ENCODE measurements at regions not wholly inside any gene's neighbourhood (a gene's known extent, or its start where the extent isn't known, plus 50 kb on each side); places are given as distances from the start of the nearest gene placed in this dataset.
A peak's percentile ranks its signal among the peaks of the same experiment; 100 is the strongest.

DNA sequence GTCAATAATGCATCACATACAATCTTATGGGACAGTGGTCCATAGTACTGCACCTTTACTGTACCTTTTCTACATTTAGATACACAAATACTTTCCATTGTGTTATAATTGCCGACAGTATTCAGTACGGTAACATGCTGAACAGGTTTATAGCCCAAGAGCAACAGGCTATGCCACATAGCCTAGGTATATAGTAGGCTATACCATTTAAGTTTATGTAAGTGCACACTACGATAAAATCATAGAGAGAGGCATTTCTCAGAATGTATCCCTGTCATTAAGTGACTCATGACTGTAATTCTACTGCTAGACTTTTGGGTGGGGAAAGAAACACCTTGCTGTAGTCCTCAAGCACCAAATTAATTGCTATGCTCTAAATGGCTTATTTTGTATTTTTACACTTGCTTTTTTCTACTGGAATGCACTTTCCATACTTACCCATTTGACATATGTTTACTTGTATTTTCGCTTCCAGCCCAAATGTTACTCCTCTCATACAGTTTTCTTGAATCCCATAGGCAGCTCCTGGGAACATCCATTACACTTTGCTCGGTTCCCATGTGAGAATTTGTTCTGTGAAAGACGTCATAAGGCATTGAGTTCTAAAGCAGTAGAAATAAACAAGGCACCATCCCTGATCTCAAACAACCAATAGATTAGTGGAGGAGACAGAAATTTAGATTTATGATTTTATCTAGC, 714.0 kb upstream of the ID2 start:
- no peak overlapping the region for H2BK12ac ChIP-seq (ENCODE audit: low read length)
- H3K79me2 ChIP-seq (ENCODE audit: control insufficient read depth, insufficient read depth, low read length, poor library complexity) = no peaks in the 10 kb centered on the region
- H2AFZ ChIP-seq (ENCODE audit: insufficient read depth, low read length, poor library complexity) = no peak overlapping the region
- H3K27ac ChIP-seq (ENCODE audit: low read depth, low read length) = no peak overlapping the region
- no peak overlapping the region for H4K91ac ChIP-seq (ENCODE audit: low read depth, low read length)
- H3K4me3 ChIP-seq (ENCODE audit: low read depth, low read length) = no peak overlapping the region
- peak in 1 of 2 donors; percentile 38 for DNase-seq
- H2AK5ac ChIP-seq (ENCODE audit: low read length) = no peak overlapping the region
- H3K79me1 ChIP-seq (ENCODE audit: low read length) = no peaks in the 10 kb centered on the region
- no peaks in the 10 kb centered on the region for H3K27me3 ChIP-seq (ENCODE audit: insufficient read depth, low read length)
- H2BK120ac ChIP-seq (ENCODE audit: insufficient read depth, low read length, poor library complexity) = no peak overlapping the region
- H3K14ac ChIP-seq (ENCODE audit: low read length) = no peak overlapping the region
- WGBS (ENCODE audit: extremely low coverage, insufficient coverage, insufficient read length) = no CpG with 5 or more reads among the region's 6 CpGs
- H3K9me3 ChIP-seq (ENCODE audit: insufficient read depth, low read depth, low read length) = peaks cover 2% of the 10 kb centered on the region
- H3K23ac ChIP-seq (ENCODE audit: low read length) = no peak overlapping the region
- no peak overlapping the region for H4K12ac ChIP-seq (ENCODE audit: low read depth, low read length)
- H3K36me3 ChIP-seq (ENCODE audit: control insufficient read depth in 1 of 2, insufficient read depth in 2 of 2, low read length in 2 of 2) = no peaks in the 10 kb centered on the region
- no peak overlapping the region for H3K4ac ChIP-seq (ENCODE audit: low read depth, low read length)
- no peak overlapping the region for H2BK5ac ChIP-seq (ENCODE audit: low read depth, low read length, poor library complexity)
- H3K9ac ChIP-seq (ENCODE audit: low read length) = no peak overlapping the region
- peaks cover 3 to 5% of the 10 kb centered on the region in 2 experiments for H3K4me1 ChIP-seq (ENCODE audit: control insufficient read depth in 1 of 2, insufficient read depth in 2 of 2, low read length in 2 of 2)
- H3K18ac ChIP-seq (ENCODE audit: low read length) = no peak overlapping the region
- H4K8ac ChIP-seq (ENCODE audit: low read depth, low read length) = no peak overlapping the region
- no peak overlapping the region for H3K4me2 ChIP-seq (ENCODE audit: low read length)

- H3K14ac ChIP-seq (ENCODE audit: low read length) = no peak overlapping the region
- no peak overlapping the region for H2AK5ac ChIP-seq (ENCODE audit: low read length)
- H2BK12ac ChIP-seq (ENCODE audit: low read length) = no peak overlapping the region
- no peak overlapping the region for H4K91ac ChIP-seq (ENCODE audit: low read depth, low read length)
- no peak overlapping the region for H3K4me2 ChIP-seq (ENCODE audit: low read length)
- H3K18ac ChIP-seq (ENCODE audit: low read length) = no peak overlapping the region
- H3K79me2 ChIP-seq (ENCODE audit: control insufficient read depth, insufficient read depth, low read length, poor library complexity) = no peaks in the 10 kb centered on the region
- no peak overlapping the region for H3K9ac ChIP-seq (ENCODE audit: low read length)
- no peak overlapping the region for H2AFZ ChIP-seq (ENCODE audit: insufficient read depth, low read length, poor library complexity)
- no peak for DNase-seq
- no peak overlapping the region for H3K23ac ChIP-seq (ENCODE audit: low read length)
- no peak overlapping the region for H2BK5ac ChIP-seq (ENCODE audit: low read depth, low read length, poor library complexity)
- H3K4me3 ChIP-seq (ENCODE audit: low read depth, low read length) = no peak overlapping the region
- no peaks in the 10 kb centered on the region for H3K79me1 ChIP-seq (ENCODE audit: low read length)
- no peak overlapping the region for H3K27ac ChIP-seq (ENCODE audit: low read depth, low read length)
- peaks cover 3 to 5% of the 10 kb centered on the region in 2 experiments for H3K4me1 ChIP-seq (ENCODE audit: control insufficient read depth in 1 of 2, insufficient read depth in 2 of 2, low read length in 2 of 2)
- no peak overlapping the region for H3K4ac ChIP-seq (ENCODE audit: low read depth, low read length)
- H2BK120ac ChIP-seq (ENCODE audit: insufficient read depth, low read length, poor library complexity) = no peak overlapping the region
- H3K27me3 ChIP-seq (ENCODE audit: insufficient read depth, low read length) = no peaks in the 10 kb centered on the region
- no CpG with 5 or more reads among the region's 10 CpGs for WGBS (ENCODE audit: extremely low coverage, insufficient coverage, insufficient read length)
- H4K12ac ChIP-seq (ENCODE audit: low read depth, low read length) = no peak overlapping the region
- H3K9me3 ChIP-seq (ENCODE audit: insufficient read depth, low read depth, low read length) = peaks cover 2% of the 10 kb centered on the region
- no peaks in the 10 kb centered on the region for H3K36me3 ChIP-seq (ENCODE audit: control insufficient read depth in 1 of 2, insufficient read depth in 2 of 2, low read length in 2 of 2)
- H4K8ac ChIP-seq (ENCODE audit: low read depth, low read length) = no peak overlapping the region
These were observed 711.9 kb upstream of the ID2 start for GRCh38 chr2:7969756-7970515.

DNA sequence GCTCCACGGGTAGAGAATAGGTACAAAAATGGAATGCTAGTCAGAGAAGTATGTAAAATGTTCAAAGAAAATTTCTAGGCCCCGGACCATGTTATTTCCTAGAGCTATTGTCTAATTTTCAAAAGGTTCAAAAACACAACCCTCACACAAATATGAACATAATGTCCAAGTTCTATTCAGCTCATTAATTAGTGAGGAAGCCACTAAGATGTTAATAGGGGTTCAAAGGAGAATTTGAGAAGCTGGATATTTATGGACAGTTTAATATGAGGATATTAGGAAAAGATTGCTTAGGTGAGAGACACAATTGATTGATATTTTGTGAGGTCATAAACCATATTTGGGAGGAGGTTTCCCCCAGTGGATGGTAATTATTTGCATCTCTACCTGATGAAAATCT, 710.6 kb upstream of the ID2 start:
- WGBS (ENCODE audit: extremely low coverage, insufficient coverage, insufficient read length) = no CpG with 5 or more reads among the region's 2 CpGs
- Histone ChIP-seq H3K4ac (ENCODE audit: low read depth, low read length) (no peak overlapping the region), H3K18ac (ENCODE audit: low read length) (no peak overlapping the region), H3K4me3 (ENCODE audit: low read depth, low read length) (no peak overlapping the region), H2BK5ac (ENCODE audit: low read depth, low read length, poor library complexity) (no peak overlapping the region), H3K23ac (ENCODE audit: low read length) (no peak overlapping the region), H2AK5ac (ENCODE audit: low read length) (no peak overlapping the region), H3K79me1 (ENCODE audit: low read length) (no peaks in the 10 kb centered on the region), H4K12ac (ENCODE audit: low read depth, low read length) (no peak overlapping the region), H3K79me2 (ENCODE audit: control insufficient read depth, insufficient read depth, low read length, poor library complexity) (no peaks in the 10 kb centered on the region), H2BK120ac (ENCODE audit: insufficient read depth, low read length, poor library complexity) (no peak overlapping the region), H3K27ac (ENCODE audit: low read depth, low read length) (no peak overlapping the region), H4K91ac (ENCODE audit: low read depth, low read length) (no peak overlapping the region), H4K8ac (ENCODE audit: low read depth, low read length) (no peak overlapping the region), H3K9ac (ENCODE audit: low read length) (no peak overlapping the region), H2AFZ (ENCODE audit: insufficient read depth, low read length, poor library complexity) (no peak overlapping the region), H3K9me3 (ENCODE audit: insufficient read depth, low read depth, low read length) (peaks cover 2% of the 10 kb centered on the region), H3K4me2 (ENCODE audit: low read length) (no peak overlapping the region), H3K36me3 (ENCODE audit: control insufficient read depth in 1 of 2, insufficient read depth in 2 of 2, low read length in 2 of 2) (no peaks in the 10 kb centered on the region), H2BK12ac (ENCODE audit: low read length) (no peak overlapping the region), H3K27me3 (ENCODE audit: insufficient read depth, low read length) (no peaks in the 10 kb centered on the region), H3K4me1 (ENCODE audit: control insufficient read depth in 1 of 2, insufficient read depth in 2 of 2, low read length in 2 of 2) (peaks cover 3 to 5% of the 10 kb centered on the region in 2 experiments), H3K14ac (ENCODE audit: low read length) (no peak overlapping the region)
- DNase-seq = no peak

DNA sequence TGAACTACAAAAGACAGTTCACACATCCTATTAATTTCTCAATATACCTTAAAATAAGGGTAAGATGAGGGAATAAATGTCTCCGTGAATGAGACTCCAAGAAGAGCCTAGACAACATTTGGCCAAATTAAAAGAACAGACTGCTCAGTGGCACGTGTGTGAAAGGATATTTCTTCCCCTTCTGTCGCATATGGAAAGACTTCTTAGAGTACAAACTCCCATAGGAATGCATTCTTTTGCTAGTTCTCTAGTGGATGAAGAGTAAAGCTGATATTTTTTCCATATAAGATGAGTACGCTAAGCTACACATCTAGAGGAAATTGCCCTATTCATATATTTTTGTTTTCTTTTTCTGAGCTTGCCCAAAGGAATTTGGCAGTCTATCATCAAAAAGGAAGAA, 710.0 kb upstream of the ID2 start:
- Histone ChIP-seq H3K27me3 (ENCODE audit: insufficient read depth, low read length) (no peaks in the 10 kb centered on the region), H3K4me3 (ENCODE audit: low read depth, low read length) (no peak overlapping the region), H3K79me2 (ENCODE audit: control insufficient read depth, insufficient read depth, low read length, poor library complexity) (no peaks in the 10 kb centered on the region), H2AFZ (ENCODE audit: insufficient read depth, low read length, poor library complexity) (no peak overlapping the region), H3K27ac (ENCODE audit: low read depth, low read length) (no peak overlapping the region), H2AK5ac (ENCODE audit: low read length) (no peak overlapping the region), H3K23ac (ENCODE audit: low read length) (no peak overlapping the region), H3K9ac (ENCODE audit: low read length) (no peak overlapping the region), H3K36me3 (ENCODE audit: control insufficient read depth in 1 of 2, insufficient read depth in 2 of 2, low read length in 2 of 2) (no peaks in the 10 kb centered on the region), H2BK5ac (ENCODE audit: low read depth, low read length, poor library complexity) (no peak overlapping the region), H3K9me3 (ENCODE audit: insufficient read depth, low read depth, low read length) (peaks cover 2% of the 10 kb centered on the region), H2BK12ac (ENCODE audit: low read length) (no peak overlapping the region), H3K4me1 (ENCODE audit: control insufficient read depth in 1 of 2, insufficient read depth in 2 of 2, low read length in 2 of 2) (peaks cover 3 to 5% of the 10 kb centered on the region in 2 experiments), H2BK120ac (ENCODE audit: insufficient read depth, low read length, poor library complexity) (no peak overlapping the region), H3K4me2 (ENCODE audit: low read length) (no peak overlapping the region), H3K79me1 (ENCODE audit: low read length) (no peaks in the 10 kb centered on the region), H4K12ac (ENCODE audit: low read depth, low read length) (no peak overlapping the region), H3K4ac (ENCODE audit: low read depth, low read length) (no peak overlapping the region), H3K18ac (ENCODE audit: low read length) (no peak overlapping the region), H4K91ac (ENCODE audit: low read depth, low read length) (no peak overlapping the region), H4K8ac (ENCODE audit: low read depth, low read length) (no peak overlapping the region), H3K14ac (ENCODE audit: low read length) (no peak overlapping the region)
- WGBS (ENCODE audit: extremely low coverage, insufficient coverage, insufficient read length) = no CpG with 5 or more reads among the region's 4 CpGs
- DNase-seq = no peak

Measured in trophoblast cell (in vitro differentiated cells and primary cell).